ENCODE measurements at regions not wholly inside any gene's neighbourhood (a gene's known extent, or its start where the extent isn't known, plus 50 kb on each side); places are given as distances from the start of the nearest gene placed in this dataset.

DNA sequence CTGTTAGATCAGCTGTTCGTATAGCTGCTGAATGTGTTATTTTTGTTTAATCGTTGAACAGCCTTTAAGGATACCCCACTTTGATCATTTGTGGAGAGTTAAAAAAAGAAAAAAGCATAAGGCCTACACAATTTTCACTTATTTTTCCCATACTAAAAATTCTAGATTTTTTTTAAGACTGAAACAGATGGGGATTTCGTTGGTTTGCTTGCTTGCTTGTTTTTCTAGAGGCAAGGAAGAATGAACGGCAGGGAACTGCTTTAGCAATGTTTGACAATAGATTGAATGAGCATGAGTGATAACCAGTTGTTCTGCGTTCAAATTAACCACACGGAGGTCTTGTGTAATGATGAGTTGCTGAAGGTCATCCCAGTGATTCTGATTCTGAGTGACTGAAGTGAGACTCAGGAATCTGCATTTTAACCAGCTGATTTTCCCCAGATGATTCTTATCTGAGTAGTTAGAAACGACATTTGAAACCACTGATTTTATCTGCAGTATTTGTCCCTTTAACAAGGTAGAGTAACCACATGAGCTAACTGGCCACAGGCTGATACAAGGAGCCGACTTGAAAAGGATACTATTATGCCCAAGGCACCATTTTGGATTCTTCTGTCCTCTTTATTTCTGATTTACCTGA is 85.9 kb downstream of the GPR37 start (continued):
- TF ChIP-seq REST (IDR thresholded peaks at IDR 0.05; ENCODE audit: unreplicated experiment): no peak
- TF ChIP-seq EZH2 (IDR thresholded peaks at IDR 0.05; ENCODE audit: low read depth, unreplicated experiment): no peak
- TF ChIP-seq ZNF331 (CRISPR knock-in tag; IDR thresholded peaks at IDR 0.05; ENCODE audit: low read depth): no peak
- TF ChIP-seq STAT1 (IDR thresholded peaks at IDR 0.05; ENCODE audit: unreplicated experiment): no peak
- TF ChIP-seq JUNB (IDR thresholded peaks at IDR 0.05; ENCODE audit: unreplicated experiment): no peak
- TF ChIP-seq, protein P1, sequence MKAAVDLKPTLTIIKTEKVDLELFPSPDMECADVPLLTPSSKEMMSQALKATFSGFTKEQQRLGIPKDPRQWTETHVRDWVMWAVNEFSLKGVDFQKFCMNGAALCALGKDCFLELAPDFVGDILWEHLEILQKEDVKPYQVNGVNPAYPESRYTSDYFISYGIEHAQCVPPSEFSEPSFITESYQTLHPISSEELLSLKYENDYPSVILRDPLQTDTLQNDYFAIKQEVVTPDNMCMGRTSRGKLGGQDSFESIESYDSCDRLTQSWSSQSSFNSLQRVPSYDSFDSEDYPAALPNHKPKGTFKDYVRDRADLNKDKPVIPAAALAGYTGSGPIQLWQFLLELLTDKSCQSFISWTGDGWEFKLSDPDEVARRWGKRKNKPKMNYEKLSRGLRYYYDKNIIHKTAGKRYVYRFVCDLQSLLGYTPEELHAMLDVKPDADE (IDR thresholded peaks at IDR 0.05): no peak
- TF ChIP-seq CREB1 (CRISPR knock-in tag; IDR thresholded peaks at IDR 0.05; ENCODE audit: low read depth): no peak
- TF ChIP-seq, protein P2, sequence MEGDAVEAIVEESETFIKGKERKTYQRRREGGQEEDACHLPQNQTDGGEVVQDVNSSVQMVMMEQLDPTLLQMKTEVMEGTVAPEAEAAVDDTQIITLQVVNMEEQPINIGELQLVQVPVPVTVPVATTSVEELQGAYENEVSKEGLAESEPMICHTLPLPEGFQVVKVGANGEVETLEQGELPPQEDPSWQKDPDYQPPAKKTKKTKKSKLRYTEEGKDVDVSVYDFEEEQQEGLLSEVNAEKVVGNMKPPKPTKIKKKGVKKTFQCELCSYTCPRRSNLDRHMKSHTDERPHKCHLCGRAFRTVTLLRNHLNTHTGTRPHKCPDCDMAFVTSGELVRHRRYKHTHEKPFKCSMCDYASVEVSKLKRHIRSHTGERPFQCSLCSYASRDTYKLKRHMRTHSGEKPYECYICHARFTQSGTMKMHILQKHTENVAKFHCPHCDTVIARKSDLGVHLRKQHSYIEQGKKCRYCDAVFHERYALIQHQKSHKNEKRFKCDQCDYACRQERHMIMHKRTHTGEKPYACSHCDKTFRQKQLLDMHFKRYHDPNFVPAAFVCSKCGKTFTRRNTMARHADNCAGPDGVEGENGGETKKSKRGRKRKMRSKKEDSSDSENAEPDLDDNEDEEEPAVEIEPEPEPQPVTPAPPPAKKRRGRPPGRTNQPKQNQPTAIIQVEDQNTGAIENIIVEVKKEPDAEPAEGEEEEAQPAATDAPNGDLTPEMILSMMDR (conservative IDR thresholded peaks at IDR 0.05; ENCODE audit: low read depth in 2 of 2): no peak
- no peak for TF ChIP-seq NANOG (IDR thresholded peaks at IDR 0.05; ENCODE audit: borderline replicate concordance)
- no peak for TF ChIP-seq EZH2phosphoT487 (IDR thresholded peaks at IDR 0.05; ENCODE audit: unreplicated experiment)

- Histone ChIP-seq H3K36me3 (ENCODE audit: insufficient read depth) (no peaks in the 10 kb centered on the region), H3K27me3 (ENCODE audit: insufficient read depth) (no peaks in the 10 kb centered on the region), H4K20me1 (replicated peaks; ENCODE audit: insufficient read depth) (no peaks in the 10 kb centered on the region), H3F3A (replicated peaks; ENCODE audit: low read depth) (no peaks in the 10 kb centered on the region), H3K9me2 (ENCODE audit: insufficient read depth) (no peaks in the 10 kb centered on the region), H2AFZ (no peak overlapping the region), H3K4me3 (no peak overlapping the region), H3K4me1 (ENCODE audit: insufficient read depth) (peaks cover 17% of the 10 kb centered on the region), H3K27ac (ENCODE audit: low read depth) (no peak overlapping the region), H3K4me2 (peak overlapping the region; percentile 13; the same call in 1 of the 2 replicates), H3K79me2 (replicated peaks; ENCODE audit: insufficient read depth) (no peaks in the 10 kb centered on the region)
- H3K4me3 Mint-ChIP-seq: no peak overlapping the region
- H3K9me3 Mint-ChIP-seq: no peaks in the 10 kb centered on the region
- TF ChIP-seq EZH2phosphoT487 (IDR thresholded peaks at IDR 0.05; ENCODE audit: unreplicated experiment): no peak
- H3K27ac Mint-ChIP-seq: no peak overlapping the region
- H3K4me1 Mint-ChIP-seq: peaks cover 11% of the 10 kb centered on the region; the same call in 2 of the 3 replicates
- peaks cover 1% of the 10 kb centered on the region for H3K27me3 Mint-ChIP-seq (ENCODE audit: insufficient read depth, low read depth, poor library complexity)
- no peak for DNase-seq (ENCODE audit: low spot score)
- ATAC-seq: no peak
- no peaks in the 10 kb centered on the region for H3K36me3 Mint-ChIP-seq (ENCODE audit: low read depth)
Observed at GRCh38 chr7:124679146-124679545, 86.4 kb downstream of the GPR37 start.

Measured in GM23338 (cell line).